ENCODE measurements at regions not wholly inside any gene's neighbourhood (a gene's known extent, or its start where the extent isn't known, plus 50 kb on each side); places are given as distances from the start of the nearest gene placed in this dataset.
A peak's percentile ranks its signal among the peaks of the same experiment; 100 is the strongest.

- Histone ChIP-seq H3K27me3 (ENCODE audit: control insufficient read depth in 1 of 2, insufficient read depth in 2 of 2, low read length in 2 of 2) (peaks cover 0 to 13% of the 10 kb centered on the region in 2 donors), H3K4me1 (ENCODE audit: control insufficient read depth in 2 of 2, insufficient read depth in 2 of 2, low read length in 1 of 2) (no peaks in the 10 kb centered on the region), H3K27ac (ENCODE audit: low read depth in 2 of 2, low read length in 1 of 2) (no peak overlapping the region), H3K9me3 (ENCODE audit: control insufficient read depth in 2 of 2, insufficient read depth in 1 of 2, low read depth in 1 of 2, low read length in 1 of 2) (peaks cover 3 to 5% of the 10 kb centered on the region in 2 donors), H3K4me3 (ENCODE audit: low read depth in 1 of 2, low read length in 2 of 2) (peak overlapping the region; percentile 39 to 44), H3K36me3 (ENCODE audit: control insufficient read depth in 2 of 2, insufficient read depth in 2 of 2, low read length in 1 of 2) (no peaks in the 10 kb centered on the region)
- WGBS, 2 donors: 4 to 6% methylated on average over 22 of the region's 22 CpGs
Measured at GRCh38 chr5:88666761-88667495, 216.1 kb downstream of the MEF2C start.

- WGBS, 2 donors: 10 to 12% methylated on average over 17 of the region's 17 CpGs
- H3K4me3 ChIP-seq (ENCODE audit: low read depth in 1 of 2, low read length in 2 of 2): no peak overlapping the region
- peaks cover 0 to 4% of the 10 kb centered on the region in 2 donors for H3K4me1 ChIP-seq (ENCODE audit: control insufficient read depth in 2 of 2, insufficient read depth in 2 of 2, low read length in 1 of 2)
- peaks cover 0 to 20% of the 10 kb centered on the region in 2 donors for H3K27me3 ChIP-seq (ENCODE audit: control insufficient read depth in 1 of 2, insufficient read depth in 2 of 2, low read length in 2 of 2)
- H3K36me3 ChIP-seq (ENCODE audit: control insufficient read depth in 2 of 2, insufficient read depth in 2 of 2, low read length in 1 of 2): no peaks in the 10 kb centered on the region
- peaks cover 0 to 7% of the 10 kb centered on the region in 2 donors for H3K9me3 ChIP-seq (ENCODE audit: control insufficient read depth in 2 of 2, insufficient read depth in 1 of 2, low read depth in 1 of 2, low read length in 1 of 2)
- no peak overlapping the region for H3K27ac ChIP-seq (ENCODE audit: low read depth in 2 of 2, low read length in 1 of 2)
Measured at GRCh38 chr5:88665750-88666215, 217.2 kb downstream of the MEF2C start.

- Histone ChIP-seq H3K9me3 (ENCODE audit: control insufficient read depth in 2 of 2, insufficient read depth in 1 of 2, low read depth in 1 of 2, low read length in 1 of 2) (peaks cover 0 to 14% of the 10 kb centered on the region in 2 donors), H3K4me1 (ENCODE audit: control insufficient read depth in 2 of 2, insufficient read depth in 2 of 2, low read length in 1 of 2) (peaks cover 0 to 8% of the 10 kb centered on the region in 2 donors), H3K27me3 (ENCODE audit: control insufficient read depth in 1 of 2, insufficient read depth in 2 of 2, low read length in 2 of 2) (peaks cover 0 to 30% of the 10 kb centered on the region in 2 donors), H3K4me3 (ENCODE audit: low read depth in 1 of 2, low read length in 2 of 2) (no peak overlapping the region), H3K36me3 (ENCODE audit: control insufficient read depth in 2 of 2, insufficient read depth in 2 of 2, low read length in 1 of 2) (no peaks in the 10 kb centered on the region), H3K27ac (ENCODE audit: low read depth in 2 of 2, low read length in 1 of 2) (no peak overlapping the region)
- 5 to 8% methylated on average over 2 of the region's 2 CpGs for WGBS, 2 donors
Measured at GRCh38 chr5:88664645-88665044, 218.3 kb downstream of the MEF2C start.

- peaks cover 0 to 9% of the 10 kb centered on the region in 2 donors for H3K4me1 ChIP-seq (ENCODE audit: control insufficient read depth in 2 of 2, insufficient read depth in 2 of 2, low read length in 1 of 2)
- no peak overlapping the region for H3K27ac ChIP-seq (ENCODE audit: low read depth in 2 of 2, low read length in 1 of 2)
- H3K9me3 ChIP-seq (ENCODE audit: control insufficient read depth in 2 of 2, insufficient read depth in 1 of 2, low read depth in 1 of 2, low read length in 1 of 2): peaks cover 0 to 16% of the 10 kb centered on the region in 2 donors
- H3K4me3 ChIP-seq (ENCODE audit: low read depth in 1 of 2, low read length in 2 of 2): no peak overlapping the region
- 13 to 15% methylated on average over 7 of the region's 7 CpGs for WGBS, 2 donors
- H3K36me3 ChIP-seq (ENCODE audit: control insufficient read depth in 2 of 2, insufficient read depth in 2 of 2, low read length in 1 of 2): no peaks in the 10 kb centered on the region
- peaks cover 0 to 32% of the 10 kb centered on the region in 2 donors for H3K27me3 ChIP-seq (ENCODE audit: control insufficient read depth in 1 of 2, insufficient read depth in 2 of 2, low read length in 2 of 2)
Measured at GRCh38 chr5:88663793-88664216, 219.2 kb downstream of the MEF2C start.

- 11 to 16% methylated on average over 6 of the region's 6 CpGs for WGBS, 2 donors
- Histone ChIP-seq H3K9me3 (ENCODE audit: control insufficient read depth in 2 of 2, insufficient read depth in 1 of 2, low read depth in 1 of 2, low read length in 1 of 2) (peaks cover 0 to 16% of the 10 kb centered on the region in 2 donors), H3K4me1 (ENCODE audit: control insufficient read depth in 2 of 2, insufficient read depth in 2 of 2, low read length in 1 of 2) (peaks cover 0 to 9% of the 10 kb centered on the region in 2 donors), H3K27ac (ENCODE audit: low read depth in 2 of 2, low read length in 1 of 2) (no peak overlapping the region), H3K27me3 (ENCODE audit: control insufficient read depth in 1 of 2, insufficient read depth in 2 of 2, low read length in 2 of 2) (peaks cover 0 to 30% of the 10 kb centered on the region in 2 donors), H3K36me3 (ENCODE audit: control insufficient read depth in 2 of 2, insufficient read depth in 2 of 2, low read length in 1 of 2) (no peaks in the 10 kb centered on the region), H3K4me3 (ENCODE audit: low read depth in 1 of 2, low read length in 2 of 2) (no peak overlapping the region)
Measured at GRCh38 chr5:88662846-88663245, 220.1 kb downstream of the MEF2C start.

- H3K4me1 ChIP-seq (ENCODE audit: control insufficient read depth in 2 of 2, insufficient read depth in 2 of 2, low read length in 1 of 2): peaks cover 0 to 9% of the 10 kb centered on the region in 2 donors
- no peaks in the 10 kb centered on the region for H3K36me3 ChIP-seq (ENCODE audit: control insufficient read depth in 2 of 2, insufficient read depth in 2 of 2, low read length in 1 of 2)
- 16 to 21% methylated on average over 2 of the region's 2 CpGs for WGBS, 2 donors
- no peak overlapping the region for H3K4me3 ChIP-seq (ENCODE audit: low read depth in 1 of 2, low read length in 2 of 2)
- peaks cover 0 to 27% of the 10 kb centered on the region in 2 donors for H3K27me3 ChIP-seq (ENCODE audit: control insufficient read depth in 1 of 2, insufficient read depth in 2 of 2, low read length in 2 of 2)
- no peak overlapping the region for H3K27ac ChIP-seq (ENCODE audit: low read depth in 2 of 2, low read length in 1 of 2)
- H3K9me3 ChIP-seq (ENCODE audit: control insufficient read depth in 2 of 2, insufficient read depth in 1 of 2, low read depth in 1 of 2, low read length in 1 of 2): peaks cover 0 to 11% of the 10 kb centered on the region in 2 donors
Measured at GRCh38 chr5:88661806-88662207, 221.2 kb downstream of the MEF2C start.

- Histone ChIP-seq H3K27me3 (ENCODE audit: control insufficient read depth in 1 of 2, insufficient read depth in 2 of 2, low read length in 2 of 2) (peaks cover 0 to 27% of the 10 kb centered on the region in 2 donors), H3K9me3 (ENCODE audit: control insufficient read depth in 2 of 2, insufficient read depth in 1 of 2, low read depth in 1 of 2, low read length in 1 of 2) (peaks cover 0 to 11% of the 10 kb centered on the region in 2 donors), H3K4me3 (ENCODE audit: low read depth in 1 of 2, low read length in 2 of 2) (peak overlapping the region in 1 of 2 donors; percentile 35), H3K27ac (ENCODE audit: low read depth in 2 of 2, low read length in 1 of 2) (no peak overlapping the region), H3K36me3 (ENCODE audit: control insufficient read depth in 2 of 2, insufficient read depth in 2 of 2, low read length in 1 of 2) (no peaks in the 10 kb centered on the region), H3K4me1 (ENCODE audit: control insufficient read depth in 2 of 2, insufficient read depth in 2 of 2, low read length in 1 of 2) (peaks cover 0 to 9% of the 10 kb centered on the region in 2 donors)
- WGBS, 2 donors: 2 to 3% methylated on average over 52 to 53 of the region's 53 CpGs
Measured at GRCh38 chr5:88660947-88661805, 221.8 kb downstream of the MEF2C start.

GRCh38 chr5:88660264-88660946 lies 222.6 kb downstream of the MEF2C start:
- peaks cover 0 to 9% of the 10 kb centered on the region in 2 donors for H3K4me1 ChIP-seq (ENCODE audit: control insufficient read depth in 2 of 2, insufficient read depth in 2 of 2, low read length in 1 of 2)
- no peaks in the 10 kb centered on the region for H3K36me3 ChIP-seq (ENCODE audit: control insufficient read depth in 2 of 2, insufficient read depth in 2 of 2, low read length in 1 of 2)
- peaks cover 0 to 11% of the 10 kb centered on the region in 2 donors for H3K9me3 ChIP-seq (ENCODE audit: control insufficient read depth in 2 of 2, insufficient read depth in 1 of 2, low read depth in 1 of 2, low read length in 1 of 2)
- H3K4me3 ChIP-seq (ENCODE audit: low read depth in 1 of 2, low read length in 2 of 2): peak overlapping the region in 1 of 2 donors; percentile 35
- H3K27me3 ChIP-seq (ENCODE audit: control insufficient read depth in 1 of 2, insufficient read depth in 2 of 2, low read length in 2 of 2): peaks cover 0 to 22% of the 10 kb centered on the region in 2 donors
- WGBS, 2 donors: 6% methylated on average over 41 of the region's 41 CpGs
- H3K27ac ChIP-seq (ENCODE audit: low read depth in 2 of 2, low read length in 1 of 2): no peak overlapping the region

Measured in esophagus (tissue), 2 donors.